ENCODE measurements at regions not wholly inside any gene's neighbourhood (a gene's known extent, or its start where the extent isn't known, plus 50 kb on each side); places are given as distances from the start of the nearest gene placed in this dataset.
A peak's percentile ranks its signal among the peaks of the same experiment; 100 is the strongest.

- H3K4me3 ChIP-seq (ENCODE audit: low read depth, low read length) = no peak overlapping the region
- no peak for DNase-seq (ENCODE audit: low read depth)
These were observed 60.6 kb upstream of the ANTXRL start for GRCh38 chr10:46226232-46226631.

DNA sequence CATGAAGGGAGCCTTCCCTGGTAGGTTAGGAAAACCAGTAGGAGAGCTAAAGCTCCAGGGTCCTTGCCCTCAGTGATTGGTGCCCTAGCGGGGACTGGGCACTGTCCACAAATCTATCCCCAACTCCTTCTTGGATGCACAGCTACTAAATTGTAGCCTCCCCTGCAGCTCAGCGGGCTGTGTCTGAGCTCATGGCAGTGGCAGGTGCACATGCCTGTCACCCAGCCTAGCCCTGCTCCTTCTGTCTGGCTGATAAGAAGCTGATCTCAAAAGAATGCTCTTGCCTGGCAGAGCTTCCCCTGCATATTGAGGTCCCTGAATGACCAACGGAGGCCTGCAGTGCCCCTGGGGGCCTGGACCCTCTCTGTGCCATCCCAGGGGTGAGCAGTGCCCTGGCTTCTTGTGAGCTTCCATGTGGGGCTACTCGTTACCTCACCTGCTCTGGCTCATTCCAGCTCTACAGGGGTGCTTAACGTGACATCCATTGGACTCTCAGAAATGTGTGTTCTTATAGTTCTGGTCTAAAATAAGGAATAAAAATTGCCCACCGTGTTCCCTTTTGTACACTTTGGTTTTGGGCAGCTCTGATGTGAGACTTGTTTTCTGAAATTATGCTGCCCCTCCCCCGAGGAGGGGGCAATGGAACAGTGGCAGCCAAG, 59.8 kb upstream of the ANTXRL start:
- no peak overlapping the region for H3K4me3 ChIP-seq (ENCODE audit: low read depth, low read length)
- no peak for DNase-seq (ENCODE audit: low read depth)

DNA sequence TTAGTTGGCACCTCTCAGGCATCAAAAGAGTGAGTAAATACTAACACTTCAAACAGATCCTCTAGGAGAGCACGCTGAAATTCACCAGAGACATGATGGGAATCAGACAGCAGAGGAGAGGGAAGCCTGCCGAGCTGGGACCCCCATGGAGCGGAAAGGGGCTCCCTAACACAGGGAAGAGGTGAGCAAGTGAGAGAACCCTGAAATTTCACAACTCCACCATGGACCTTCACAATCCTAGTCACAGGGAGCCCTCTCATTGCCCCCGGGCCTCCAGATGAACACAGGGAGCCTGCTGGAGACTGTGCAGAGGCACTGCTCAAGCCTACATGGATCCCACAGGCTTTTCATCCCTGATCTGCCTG, 59.2 kb upstream of the ANTXRL start:
- no peak overlapping the region for H3K4me3 ChIP-seq (ENCODE audit: low read depth, low read length)
- DNase-seq (ENCODE audit: low read depth) = no peak

DNA sequence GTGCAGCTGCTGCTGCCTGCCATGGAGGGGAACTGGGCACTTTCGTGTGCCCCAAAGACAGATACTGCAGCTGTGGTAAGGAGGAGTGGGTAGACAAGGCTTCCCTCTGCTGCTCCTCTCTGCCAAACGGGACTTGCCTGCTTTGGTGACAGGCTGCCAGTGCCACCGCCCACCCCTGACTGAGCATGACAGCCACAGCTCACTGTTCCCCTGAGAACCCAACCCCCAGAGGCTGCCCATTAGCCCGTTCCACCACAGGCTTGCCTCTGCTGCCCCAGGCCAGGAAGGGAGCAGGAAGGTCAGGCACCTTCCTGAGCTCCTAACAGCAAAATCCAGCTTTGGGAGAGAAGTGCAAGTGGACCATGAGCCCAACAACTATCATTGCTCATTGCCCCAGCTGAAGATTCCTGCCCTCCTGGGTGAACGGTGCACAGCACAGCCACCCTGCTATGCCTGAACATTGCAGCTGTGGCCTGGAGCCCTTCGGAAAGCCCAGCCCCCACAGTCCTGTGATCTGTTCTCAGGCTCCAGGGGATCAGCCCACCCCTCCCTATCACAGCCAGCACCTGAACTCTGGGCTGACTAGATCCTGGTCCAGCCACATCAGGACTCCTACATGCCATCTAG, 58.7 kb upstream of the ANTXRL start:
- DNase-seq (ENCODE audit: low read depth) = no peak
- no peak overlapping the region for H3K4me3 ChIP-seq (ENCODE audit: low read depth, low read length)

DNA sequence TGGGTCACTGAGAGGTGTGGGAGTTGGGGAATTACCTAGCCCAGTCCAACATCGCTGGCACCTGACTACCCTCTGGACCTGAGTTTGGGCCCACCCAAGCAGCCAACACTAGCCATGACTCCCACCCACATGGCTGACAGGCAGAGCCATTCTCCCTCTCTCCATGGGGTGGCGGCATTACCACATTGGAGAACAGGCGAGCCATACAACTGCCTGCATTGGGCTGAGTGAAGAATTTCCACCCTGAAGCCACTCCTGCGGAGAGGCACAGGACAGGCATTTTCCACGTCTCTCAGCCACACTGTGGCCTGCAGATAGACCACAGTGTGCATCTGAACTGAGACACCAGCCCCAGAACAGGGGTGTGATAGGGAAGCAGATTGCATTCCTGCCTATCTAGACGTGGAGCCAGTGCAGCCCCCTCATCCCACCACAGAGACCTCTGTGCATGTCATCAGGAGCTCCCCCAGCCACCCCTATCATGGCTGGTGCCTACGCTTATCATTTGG, 58.2 kb upstream of the ANTXRL start:
- H3K4me3 ChIP-seq (ENCODE audit: low read depth, low read length) = no peak overlapping the region
- peak; percentile 4 for DNase-seq (ENCODE audit: low read depth)

GRCh38 chr10:46229144-46229563, 57.6 kb upstream of the ANTXRL start:
- no peak for DNase-seq (ENCODE audit: low read depth)
- no peak overlapping the region for H3K4me3 ChIP-seq (ENCODE audit: low read depth, low read length)

DNA sequence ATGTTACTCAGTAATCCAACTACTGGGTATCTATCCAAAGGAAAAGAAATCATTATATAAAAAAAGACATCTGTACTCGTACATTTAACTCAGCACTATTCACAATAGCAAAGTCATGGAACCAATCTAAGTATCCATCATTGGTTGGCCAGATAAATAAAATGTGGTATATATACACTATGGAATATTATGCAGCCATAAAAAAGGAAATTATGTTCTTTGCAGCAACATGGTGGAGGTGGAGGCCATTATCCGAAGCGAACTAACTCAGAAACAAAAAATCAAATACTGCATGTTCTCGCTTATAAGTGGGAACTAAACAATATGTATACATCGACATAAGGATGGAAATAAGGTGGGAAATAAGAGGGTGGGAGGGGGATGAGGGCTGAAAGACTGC, 56.2 kb upstream of the ANTXRL start:
- no peak overlapping the region for H3K4me3 ChIP-seq (ENCODE audit: low read depth, low read length)
- no peak for DNase-seq (ENCODE audit: low read depth)

- DNase-seq (ENCODE audit: low read depth) = no peak
- H3K4me3 ChIP-seq (ENCODE audit: low read depth, low read length) = no peak overlapping the region
These were observed 55.7 kb upstream of the ANTXRL start for GRCh38 chr10:46231087-46231486.

GRCh38 chr10:46232084-46232483, 54.7 kb upstream of the ANTXRL start:
- no peak overlapping the region for H3K4me3 ChIP-seq (ENCODE audit: low read depth, low read length)
- no peak for DNase-seq (ENCODE audit: low read depth)

GRCh38 chr10:46232666-46233065, 54.1 kb upstream of the ANTXRL start:
- H3K4me3 ChIP-seq (ENCODE audit: low read depth, low read length) = no peak overlapping the region
- DNase-seq (ENCODE audit: low read depth) = no peak

DNA sequence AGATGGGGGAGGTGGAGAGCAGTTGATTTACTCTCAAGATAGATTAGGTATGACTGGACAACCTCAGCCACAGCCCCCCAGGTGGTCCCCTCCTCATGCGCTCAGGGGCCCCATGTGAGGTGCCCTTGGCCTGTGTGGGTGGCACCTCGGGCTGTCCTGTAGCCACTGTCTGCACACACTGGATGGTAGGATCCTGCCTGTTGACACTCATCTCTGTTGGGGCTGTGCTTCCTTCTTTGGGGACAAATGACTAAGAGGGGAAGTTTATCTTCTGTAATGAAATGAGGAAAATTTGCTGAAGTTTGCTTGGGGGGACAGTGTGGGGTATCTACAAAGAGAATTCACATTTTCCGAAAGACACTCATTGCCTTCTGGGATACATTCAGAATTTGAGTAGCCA, 53.6 kb upstream of the ANTXRL start:
- DNase-seq (ENCODE audit: low read depth) = no peak
- no peak overlapping the region for H3K4me3 ChIP-seq (ENCODE audit: low read depth, low read length)

DNA sequence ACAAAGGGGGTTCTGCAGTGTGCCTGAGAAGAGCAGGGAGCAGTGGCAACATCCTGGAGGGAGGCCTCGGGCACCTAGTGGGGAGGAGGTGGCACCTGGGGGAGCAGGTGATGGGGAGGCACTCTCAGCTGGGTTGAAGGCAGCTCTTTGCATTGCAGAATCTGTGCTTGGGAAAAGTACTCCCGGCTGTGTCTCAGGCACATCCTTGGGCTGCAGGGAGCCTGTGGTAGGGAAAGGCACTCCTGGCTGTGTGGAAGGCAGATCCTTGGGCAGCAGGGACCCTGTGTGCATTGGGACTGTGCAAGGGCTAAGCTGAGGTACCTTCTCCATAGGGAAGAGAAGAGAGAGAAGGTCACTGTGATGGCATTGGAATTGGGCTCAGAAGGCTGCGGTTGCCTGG, 52.8 kb upstream of the ANTXRL start:
- no peak overlapping the region for H3K4me3 ChIP-seq (ENCODE audit: low read depth, low read length)
- no peak for DNase-seq (ENCODE audit: low read depth)

DNA sequence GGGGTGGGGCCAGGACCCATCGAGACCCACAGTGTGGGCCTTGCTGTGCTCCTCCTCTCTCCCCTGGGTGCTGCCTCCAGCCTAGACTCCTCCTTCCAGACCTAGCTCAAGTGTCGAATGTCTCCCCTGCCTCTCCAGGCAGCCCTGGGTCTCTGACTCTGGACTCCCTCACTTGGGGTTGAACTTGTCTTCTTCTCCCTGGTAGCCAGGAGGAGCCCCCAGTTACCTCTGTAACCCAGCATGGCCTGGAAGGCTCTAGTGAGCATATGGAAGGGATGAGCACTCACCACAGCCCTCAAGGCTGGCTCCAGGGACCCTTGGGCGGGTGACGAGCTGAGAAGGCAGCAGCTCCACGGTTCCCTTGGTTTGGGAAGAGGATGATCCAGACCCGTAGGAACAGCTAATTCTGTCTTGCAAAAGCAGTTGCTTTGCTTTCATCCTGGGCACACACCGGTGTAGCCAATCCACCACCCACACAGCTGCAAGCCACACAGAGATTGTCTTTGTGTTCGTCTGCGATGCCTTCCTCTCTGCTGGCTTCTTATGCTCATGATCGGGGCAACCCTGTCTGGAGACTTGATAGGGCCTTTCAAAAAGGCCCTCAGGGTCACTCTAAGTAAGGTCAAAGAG, 52.3 kb upstream of the ANTXRL start:
- no peak for DNase-seq (ENCODE audit: low read depth)

DNA sequence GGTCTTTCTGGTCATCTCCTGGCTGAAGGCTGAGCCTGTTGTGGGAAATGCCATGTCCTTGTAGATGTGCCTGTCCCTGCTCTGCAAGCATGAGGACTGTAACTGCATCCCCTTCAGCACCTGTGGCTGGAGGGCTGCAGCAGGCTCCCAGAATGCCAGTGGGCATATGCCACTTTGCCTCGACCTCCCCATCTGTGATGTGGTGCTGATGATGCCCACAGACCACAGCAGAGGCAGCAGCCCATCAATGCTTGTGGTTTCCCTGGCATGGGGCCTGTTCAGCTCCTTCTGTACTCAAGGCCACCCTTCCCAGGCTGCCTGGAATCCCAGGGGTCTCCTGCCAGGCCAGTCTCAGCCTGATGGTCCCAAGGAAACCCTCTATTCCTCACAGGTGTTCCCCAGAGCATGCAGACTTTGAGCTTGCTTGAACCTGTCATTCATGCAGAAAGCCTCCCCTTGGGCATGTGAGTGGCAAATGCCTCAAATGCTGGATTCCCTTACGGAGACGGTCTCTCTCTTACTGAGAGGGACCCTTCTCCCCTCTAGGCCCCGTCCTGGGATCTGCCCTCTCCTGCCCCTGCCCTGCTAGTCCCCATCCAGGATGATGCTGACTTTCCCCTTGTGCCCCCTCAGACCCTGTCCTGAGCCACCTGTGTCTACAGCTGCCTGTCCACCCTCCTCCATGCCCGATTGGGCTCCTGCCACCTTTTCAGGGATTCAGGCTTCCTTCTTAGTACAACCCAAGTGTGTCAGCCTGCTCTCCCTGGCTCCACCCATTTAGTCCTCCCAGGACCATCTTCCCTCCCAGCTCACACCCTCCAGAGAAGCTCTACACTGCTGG, 50.9 kb upstream of the ANTXRL start:
- no peak for DNase-seq (ENCODE audit: low read depth)
- H3K4me3 ChIP-seq (ENCODE audit: low read depth, low read length) = no peak overlapping the region

More for the DNA sequence above, 52.3 kb upstream of the ANTXRL start:
- no peak overlapping the region for H3K4me3 ChIP-seq (ENCODE audit: low read depth, low read length)

GRCh38 chr10:46236546-46236887, 50.3 kb upstream of the ANTXRL start:
- no peak for DNase-seq (ENCODE audit: low read depth)
- no peak overlapping the region for H3K4me3 ChIP-seq (ENCODE audit: low read depth, low read length)

DNA sequence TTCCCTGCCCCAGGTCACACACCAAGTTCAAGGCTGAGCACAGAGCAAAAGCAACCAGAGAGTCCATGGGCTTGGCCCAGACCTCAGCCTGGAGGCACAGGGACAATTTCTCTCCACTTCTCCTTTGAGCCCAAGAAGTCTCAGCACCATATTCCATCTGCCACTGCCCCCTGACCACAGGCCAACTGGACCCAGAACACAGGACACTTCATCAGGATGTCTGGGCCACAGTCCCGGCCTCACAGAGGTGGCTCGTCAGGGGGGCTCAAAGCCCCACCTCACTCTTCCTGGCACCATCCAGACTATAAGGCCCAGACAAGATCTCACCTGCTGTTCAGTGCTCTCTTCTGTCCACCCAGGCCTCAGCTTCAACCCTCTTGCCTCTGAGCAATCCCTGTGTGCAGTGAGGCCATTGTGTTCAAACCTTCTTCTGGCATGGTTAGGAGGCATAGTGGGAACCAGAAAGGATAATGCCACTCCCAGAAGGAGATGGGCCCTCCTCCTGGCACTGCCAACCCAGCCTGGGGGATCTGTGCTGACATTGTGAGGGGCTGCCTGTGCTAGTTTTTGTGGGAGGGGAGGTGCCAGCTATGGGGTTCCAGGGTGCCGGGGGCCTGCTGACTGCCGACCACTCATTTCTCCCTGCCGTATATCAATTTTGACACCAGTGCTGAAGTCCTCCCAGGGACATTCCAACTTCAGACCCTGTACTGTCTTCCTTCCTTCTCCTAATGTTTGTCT, 49.7 kb upstream of the ANTXRL start:
- DNase-seq (ENCODE audit: low read depth) = no peak

More for the DNA sequence above, 49.7 kb upstream of the ANTXRL start:
- H3K4me3 ChIP-seq (ENCODE audit: low read depth, low read length) = no peak overlapping the region

Measured in skeletal muscle cell (primary cell).